GM21576 (cell line): ENCODE measurements at regions not wholly inside any gene's neighbourhood (a gene's known extent, or its start where the extent isn't known, plus 50 kb on each side); places are given as distances from the start of the nearest gene placed in this dataset.

ENCODE experiments used
- ATAC-seq: cut with Tn5 transposase; IDR thresholded peaks from one replicate; pipeline ENCODE4 v1.9.1; 2021; ENCODE audit warnings: mild to moderate bottlenecking, moderate library complexity; ENCODE audit not compliant: unreplicated experiment

DNA sequence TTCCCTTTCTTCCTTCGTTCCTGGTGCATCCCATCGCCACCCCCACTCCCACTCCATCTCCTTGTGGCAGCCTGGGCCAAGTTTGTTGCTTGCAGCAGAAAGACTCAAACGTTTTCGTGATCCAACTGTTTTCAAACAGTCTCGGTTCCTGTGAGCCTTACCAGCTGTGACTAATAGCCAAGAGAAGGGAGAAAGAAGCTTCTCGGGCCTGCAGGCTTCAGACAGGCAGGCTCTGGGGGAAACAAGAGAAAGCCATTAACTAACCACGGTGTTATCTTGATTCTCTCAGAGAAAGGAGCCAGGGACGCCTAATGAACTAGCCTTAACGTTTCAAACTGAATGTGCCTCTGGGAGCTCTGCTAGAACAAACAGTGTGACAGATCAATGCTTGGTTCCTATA lies 742.0 kb downstream of the NR2F2 start:
- ATAC-seq, result no peak

DNA sequence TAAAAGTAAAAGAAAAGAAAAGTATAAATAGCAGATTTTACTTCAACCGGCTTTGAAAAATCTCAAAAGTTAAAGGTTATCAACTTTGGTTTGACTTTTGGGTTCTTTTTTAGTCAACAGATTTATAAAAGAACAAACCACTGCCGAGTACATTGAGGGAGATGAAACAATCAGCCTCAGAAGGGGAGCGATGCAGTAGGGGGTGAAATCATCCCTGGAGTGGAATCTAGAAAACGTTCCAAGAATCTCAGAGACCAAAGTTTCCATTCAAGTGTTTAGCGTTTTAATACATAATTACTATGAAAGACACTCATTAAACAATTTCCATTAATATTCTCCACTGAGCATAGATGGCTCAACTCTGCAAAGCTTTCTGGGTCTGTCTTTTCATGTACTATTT lies 745.5 kb downstream of the NR2F2 start:
- no peak for ATAC-seq

DNA sequence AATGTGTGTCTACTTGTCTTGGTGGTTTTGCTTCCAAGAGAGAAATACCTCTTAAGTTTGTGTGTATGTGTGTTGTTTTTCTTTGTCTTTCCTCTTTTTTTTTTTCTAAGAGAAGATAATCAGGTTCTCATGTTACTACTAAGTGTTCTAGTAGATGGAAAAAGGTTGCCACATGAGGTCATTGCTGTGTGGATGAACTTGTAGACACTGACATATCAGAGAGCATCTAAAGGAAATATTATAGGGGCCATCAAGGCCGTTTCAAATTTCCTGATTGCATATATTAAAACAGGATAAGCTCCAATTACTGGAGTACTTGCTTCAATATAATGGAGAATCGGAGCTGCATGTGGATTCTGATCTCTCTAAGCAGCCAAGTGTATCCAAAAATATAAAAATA lies 747.5 kb downstream of the NR2F2 start:
- no peak for ATAC-seq

DNA sequence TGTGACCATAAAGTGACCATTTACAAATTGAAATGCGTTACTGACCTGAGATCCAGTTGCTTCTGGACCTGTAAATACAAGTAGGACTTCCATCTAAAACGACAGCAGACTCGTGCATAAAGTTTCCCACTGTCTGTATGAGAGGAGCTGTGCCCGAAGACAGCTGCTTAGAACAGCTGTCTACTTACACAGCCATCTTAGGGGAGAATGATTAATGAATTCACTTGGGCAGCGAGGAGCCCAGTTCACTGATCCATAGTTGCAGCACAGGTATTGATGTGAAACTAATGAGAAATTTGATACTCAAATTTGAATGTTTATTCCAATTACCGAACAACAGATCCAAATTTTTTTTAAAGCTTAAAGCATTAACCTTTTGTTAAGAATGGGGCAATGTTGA lies 748.1 kb downstream of the NR2F2 start:
- ATAC-seq, result no peak

DNA sequence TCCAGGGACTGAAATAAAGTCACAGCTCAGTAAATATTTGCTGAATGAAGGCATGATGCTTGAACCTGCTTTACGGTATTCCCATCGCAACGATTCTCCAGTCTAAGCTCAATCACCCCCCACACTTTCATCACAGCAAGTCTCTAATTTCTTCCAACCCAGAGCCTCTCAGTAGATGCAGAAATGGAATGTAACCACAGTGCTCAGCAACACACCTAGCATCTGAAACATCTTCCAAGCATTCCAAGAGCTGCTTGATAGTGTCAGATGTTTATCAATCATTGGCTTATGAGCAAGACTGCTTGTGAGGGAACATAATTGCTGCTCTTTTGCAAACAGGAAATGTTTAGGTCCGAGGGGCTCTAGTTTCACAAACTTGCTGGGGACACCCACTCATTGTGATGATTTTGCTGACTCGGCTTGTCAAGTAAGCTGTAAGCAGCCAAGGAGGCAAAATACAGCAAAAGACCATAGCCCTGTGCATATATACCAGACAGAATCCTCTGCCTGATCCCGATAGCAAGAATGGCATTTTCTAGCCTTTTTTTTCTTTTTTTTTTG lies 751.2 kb downstream of the NR2F2 start:
- no peak for ATAC-seq

DNA sequence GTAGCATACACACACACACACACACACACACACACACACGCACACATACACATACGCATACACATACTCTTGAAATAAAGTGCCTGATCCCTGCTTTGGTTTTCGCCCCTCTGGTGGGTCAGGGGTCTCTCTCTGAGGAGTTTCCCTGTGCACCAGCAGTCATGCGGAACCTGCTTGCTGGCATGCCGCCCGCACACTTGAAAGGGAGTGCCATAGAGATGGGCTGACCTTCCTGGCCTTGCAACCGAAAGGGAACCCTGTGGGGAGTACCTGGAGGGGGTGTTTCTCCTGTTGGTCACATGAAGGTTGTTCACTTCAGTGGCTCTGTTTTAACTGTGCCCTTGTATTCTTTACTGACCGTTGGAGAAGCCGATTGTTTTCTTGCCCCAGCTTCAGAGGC lies 752.3 kb downstream of the NR2F2 start:
- no peak for ATAC-seq

DNA sequence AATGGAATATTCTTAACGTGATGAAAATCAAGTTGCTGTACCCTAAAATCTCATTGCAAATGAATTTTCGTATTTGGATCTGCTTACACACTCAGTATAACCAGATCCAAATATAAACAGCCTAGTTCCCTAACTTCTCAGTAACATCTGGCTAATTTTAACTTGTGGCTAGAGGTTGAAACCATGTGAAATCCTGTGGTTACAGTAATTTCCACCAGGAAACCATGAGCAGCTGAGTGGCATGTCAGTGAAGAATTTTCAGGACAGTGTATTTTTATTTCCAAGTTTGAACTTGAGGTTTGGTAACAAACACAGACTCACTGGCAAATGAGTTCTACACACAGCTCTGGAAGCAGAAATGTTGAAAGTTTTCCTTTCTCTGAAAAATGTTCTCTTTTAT lies 754.1 kb downstream of the NR2F2 start:
- ATAC-seq, result no peak

DNA sequence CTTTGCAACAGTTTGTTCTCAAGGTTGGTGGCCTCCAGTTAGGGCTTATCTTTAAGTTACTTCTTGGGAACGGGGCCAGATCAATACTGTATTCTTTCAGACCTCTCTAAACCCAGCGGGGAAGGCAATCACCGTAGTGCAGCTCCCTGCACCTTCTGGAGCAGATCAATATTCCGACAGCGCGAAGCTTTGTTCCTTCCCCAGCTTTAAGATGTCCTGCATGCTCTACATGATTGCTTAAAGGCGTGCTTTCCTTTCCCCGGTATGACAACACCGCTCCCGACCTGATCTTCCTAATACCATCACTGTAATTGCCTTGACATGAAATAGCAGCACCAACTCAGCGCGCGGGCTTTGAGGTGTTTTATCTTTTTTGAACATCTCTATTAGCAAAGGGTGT lies 755.2 kb downstream of the NR2F2 start:
- no peak for ATAC-seq

DNA sequence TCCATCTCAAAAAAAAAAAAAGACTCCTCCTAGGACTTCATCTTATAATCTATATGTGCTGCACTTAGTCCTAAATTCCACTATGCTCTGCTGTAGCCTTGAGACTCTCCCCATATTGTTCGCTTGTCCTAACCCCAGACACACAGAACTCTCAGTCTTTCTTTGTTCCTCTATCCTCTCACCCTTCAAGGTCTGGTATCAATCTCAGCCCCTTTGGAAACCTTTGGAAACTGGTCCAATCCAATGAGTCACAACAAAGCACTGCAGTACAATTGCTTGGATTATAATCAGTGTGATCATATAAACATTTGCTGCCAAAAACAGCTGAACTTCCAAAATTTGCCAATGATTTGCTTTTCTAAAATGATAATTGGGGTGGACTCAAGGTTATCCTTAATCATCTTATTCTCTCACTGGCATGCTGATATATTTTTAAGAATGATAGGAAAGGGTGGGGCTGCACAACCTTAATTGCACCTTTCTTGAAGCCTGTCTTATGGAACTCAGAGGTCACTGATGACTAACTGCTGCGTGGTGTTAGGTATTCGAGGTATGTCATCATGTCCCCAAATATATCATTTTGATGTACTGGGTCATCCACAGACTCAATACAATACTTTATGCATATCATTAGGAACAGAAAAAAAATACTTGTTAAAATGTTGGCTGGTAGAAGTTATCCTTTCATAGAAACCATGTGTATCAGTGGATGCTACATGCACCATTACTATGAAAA lies 756.7 kb downstream of the NR2F2 start:
- no peak for ATAC-seq

DNA sequence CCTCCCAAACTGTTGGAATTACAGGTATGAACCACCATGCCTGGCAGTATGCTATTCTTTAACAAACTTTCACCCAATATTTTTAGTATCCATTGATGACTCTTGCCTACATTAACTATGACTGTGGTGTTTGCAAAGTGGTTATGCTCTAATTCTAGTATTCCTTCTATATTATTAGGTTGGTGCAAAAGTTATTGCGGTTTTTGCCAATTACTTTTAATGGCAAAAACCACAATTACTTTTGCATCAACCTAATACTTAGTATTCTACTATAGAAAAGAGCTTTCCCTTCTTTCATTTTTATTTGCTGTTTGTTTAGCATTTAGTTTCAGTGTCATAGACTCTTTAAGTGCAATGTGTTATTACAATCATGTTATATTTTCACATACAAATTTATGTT lies 760.6 kb downstream of the NR2F2 start:
- ATAC-seq, result no peak

DNA sequence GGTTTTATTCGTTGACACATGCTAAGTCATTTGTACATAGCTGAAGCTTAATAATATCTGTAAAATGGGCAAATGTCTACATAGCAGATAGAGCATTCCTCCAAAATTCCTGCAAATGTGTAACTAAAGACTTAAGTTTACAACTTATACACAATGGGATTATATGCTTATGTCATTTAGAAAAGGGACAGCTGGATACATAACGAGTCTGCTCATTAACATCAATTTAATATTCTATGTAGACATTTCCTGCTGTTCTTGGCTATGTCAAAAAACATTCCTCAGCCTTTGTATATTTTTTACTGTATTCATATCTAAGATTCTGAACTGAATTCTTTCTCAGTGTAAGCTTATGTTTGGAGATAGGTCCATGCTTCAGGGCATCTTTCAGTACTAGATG lies 762.2 kb downstream of the NR2F2 start:
- ATAC-seq, result no peak

DNA sequence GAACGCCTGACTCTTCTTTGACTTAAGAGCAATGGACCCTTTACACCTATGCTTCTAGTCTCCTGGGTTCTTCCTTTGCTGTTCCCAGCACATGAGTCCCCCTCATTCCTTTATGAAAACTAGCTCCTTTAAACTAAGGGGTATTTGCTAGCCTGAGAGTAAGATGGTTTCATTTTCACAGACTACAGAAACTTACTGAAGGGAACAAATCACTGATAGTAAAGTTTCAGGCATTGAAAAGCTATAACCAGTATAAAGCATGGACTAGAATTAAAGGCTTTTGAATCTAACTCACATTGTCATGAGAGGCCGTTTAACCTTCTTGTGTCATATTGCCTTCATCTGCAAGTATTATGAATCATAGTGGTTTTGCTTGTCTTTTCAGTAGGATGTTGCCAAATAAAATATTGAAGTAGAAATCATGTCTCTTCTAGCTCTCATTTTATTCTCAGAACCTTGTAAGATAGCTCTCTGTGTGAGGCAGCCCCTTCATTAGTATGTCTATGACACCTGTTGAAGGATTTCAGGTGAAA lies 765.9 kb downstream of the NR2F2 start:
- no peak for ATAC-seq

DNA sequence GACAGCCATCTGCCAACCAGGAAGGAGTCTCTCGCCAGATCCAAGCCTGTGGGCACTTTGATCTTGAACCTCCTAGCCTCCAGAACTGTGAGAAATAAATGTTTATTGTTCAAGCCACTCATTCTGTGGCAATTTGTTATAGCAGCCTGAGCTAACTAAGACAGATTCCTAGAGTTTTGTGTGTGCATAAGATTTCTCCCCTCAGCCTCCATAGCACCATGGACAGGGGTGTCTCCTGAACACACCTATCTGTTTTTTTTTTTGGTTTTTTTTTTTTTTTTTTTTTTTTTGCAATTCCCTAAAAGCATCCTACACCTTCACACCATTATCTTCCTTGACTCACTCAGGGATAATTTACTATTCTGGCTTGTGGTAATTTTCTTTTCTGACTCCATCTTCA lies 768.5 kb downstream of the NR2F2 start:
- no peak for ATAC-seq

DNA sequence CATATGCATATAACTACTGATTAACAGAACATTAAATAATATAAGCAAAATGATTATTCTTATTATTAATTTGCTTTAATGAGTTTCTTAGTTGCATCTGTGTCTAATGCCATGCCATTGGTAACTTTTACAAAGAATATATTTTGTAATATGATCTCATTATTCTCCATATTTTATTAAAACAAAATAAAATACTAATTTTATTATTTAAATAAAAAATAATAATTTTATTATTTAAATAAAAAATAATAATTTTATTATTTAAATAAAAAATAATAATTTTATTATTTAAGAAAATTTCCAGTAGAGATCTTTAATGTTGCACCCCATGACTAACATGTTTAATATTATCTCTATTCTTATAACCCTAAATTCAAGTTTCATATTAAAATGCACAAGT lies 771.1 kb downstream of the NR2F2 start:
- ATAC-seq, result no peak

DNA sequence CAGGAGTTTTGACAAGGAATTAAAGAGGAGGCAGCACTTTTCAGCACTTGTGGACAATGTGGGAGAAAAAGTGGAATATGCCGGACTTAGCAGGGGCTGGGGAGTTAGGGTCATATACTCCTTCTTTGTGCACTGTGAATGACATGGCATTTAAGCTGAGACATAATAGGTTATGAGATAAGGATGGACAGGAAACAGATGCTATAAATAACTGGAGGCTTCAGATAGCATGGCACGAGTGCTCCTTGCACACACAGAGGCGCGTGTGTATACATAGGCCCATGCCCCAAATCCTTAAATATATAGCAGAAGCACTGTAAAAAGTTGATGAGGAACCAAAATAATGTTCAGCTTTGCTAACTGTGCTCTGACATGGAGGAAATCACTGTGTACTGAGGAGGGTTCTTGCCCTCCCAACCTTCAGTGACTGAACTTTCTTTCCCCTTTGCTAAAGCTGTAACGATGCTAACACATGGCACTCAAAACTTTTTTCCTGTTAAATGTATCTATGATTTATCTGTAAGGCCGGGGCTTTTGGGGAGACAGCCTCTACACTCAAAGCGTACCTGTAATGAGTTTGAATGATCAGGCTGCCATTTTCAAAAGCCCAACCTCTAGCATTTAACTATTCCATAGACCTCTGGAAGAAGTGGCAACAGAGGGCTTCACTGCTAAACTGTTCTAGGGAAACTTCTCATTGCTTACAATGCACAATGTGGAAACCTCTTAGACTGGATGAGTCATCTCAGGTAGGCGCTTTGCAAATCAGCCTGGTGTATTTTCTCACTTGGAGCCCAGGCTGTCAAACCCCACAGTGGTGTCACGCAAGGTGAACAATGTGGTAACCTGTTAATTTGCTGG lies 784.6 kb downstream of the NR2F2 start:
- no peak for ATAC-seq

DNA sequence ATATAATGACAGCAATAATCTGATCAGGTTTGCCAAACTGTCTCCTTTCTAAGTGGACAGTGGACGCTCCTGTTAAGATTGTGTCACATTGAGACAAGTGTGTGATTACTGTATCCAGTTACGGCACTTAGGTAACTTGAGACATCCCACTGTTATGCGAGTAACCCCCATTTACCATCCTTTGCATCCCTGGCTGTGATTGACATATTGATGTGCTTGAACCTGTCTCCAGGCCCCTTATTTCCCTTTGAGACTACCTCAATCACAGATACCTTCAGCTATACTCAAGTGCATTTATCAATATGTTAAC lies 785.2 kb downstream of the NR2F2 start:
- no peak for ATAC-seq

DNA sequence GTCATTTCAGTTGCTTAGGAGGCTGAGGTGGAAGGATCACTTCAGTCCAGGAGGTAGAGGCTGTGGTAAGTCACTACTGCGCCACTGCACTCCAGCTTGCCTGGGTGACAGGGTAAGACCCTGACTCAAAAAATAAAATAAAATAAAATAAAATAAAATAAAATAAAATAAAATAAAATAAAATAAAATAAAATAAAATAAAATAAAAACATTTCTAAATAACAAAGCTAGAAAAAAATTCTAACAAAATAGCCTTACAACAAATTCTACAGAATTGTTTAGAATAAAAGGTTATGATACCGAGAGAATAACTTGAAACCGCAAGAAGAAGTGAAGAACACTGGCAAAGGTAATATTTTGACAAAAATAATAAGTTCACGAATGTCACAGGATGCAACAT lies 794.3 kb downstream of the NR2F2 start:
- no peak for ATAC-seq

DNA sequence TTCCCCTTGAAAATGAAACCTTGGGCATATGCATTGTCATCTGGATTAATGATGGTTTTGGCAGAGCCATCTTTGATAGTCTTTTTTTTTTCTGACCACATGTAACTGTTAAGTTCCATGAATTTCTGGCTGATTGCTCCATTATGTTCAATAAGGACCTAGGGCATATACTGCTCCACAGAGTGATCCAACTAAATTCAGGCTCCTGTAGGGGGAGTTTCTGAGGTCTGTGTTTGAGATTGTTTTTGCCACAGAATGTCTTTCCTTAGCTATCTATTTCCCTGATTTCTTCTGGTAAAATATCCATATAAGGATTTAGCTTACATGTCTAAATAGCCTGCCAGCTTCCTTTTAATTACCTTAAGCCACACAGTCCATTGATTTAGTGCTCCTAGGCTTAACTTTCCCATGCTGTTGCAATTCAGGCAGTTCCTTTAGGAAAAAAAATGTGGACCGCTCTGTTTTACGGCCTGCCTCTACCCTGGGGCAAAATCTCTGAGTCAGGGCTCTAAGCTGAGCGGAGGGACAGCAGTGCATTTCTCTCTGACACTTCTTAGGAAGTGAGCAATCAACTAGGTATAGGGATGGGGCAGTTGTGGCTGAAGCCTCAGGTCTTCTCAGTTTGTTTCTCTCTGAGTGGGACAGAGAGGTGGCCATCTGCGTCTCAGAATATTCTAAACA lies 796.2 kb downstream of the NR2F2 start:
- ATAC-seq, result no peak

DNA sequence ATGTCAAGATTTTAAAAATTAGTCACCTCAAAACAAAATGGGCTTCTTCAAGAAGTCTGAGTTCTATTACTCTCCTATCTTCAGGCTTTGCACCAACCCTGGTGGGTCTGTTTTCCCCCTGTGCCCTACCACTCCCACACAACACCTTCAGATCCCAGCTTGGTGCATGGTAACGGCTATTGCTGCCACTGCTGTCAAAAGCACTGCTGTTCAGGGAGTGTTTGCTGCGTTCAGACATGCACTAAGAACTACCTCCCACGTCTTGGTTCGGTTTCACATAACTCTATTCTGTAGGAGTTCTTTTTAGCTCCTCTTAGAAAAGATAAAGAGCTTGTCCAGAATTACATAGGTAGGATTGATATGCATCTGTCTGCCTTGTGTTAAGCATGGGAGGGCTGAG lies 799.2 kb downstream of the NR2F2 start:
- ATAC-seq, result no peak

DNA sequence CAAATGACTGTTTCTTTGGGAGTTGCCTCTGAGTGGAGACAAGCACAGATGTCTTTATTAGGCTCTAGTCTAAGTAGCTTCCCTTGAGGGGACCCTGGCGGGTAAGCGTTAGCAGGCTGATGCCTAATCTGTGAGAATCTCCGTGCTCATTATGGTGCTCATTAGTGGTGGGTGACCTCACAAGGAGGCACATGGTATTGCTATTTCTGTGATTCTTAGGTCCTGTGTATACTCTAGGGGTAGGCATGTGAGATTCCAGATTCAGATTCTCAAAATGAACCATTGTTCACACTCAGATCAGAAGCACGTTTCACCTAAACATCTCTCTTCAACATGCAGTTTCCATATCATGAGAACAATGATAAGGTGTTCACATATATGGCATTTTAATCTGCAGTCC lies 809.7 kb downstream of the NR2F2 start:
- ATAC-seq, result no peak

DNA sequence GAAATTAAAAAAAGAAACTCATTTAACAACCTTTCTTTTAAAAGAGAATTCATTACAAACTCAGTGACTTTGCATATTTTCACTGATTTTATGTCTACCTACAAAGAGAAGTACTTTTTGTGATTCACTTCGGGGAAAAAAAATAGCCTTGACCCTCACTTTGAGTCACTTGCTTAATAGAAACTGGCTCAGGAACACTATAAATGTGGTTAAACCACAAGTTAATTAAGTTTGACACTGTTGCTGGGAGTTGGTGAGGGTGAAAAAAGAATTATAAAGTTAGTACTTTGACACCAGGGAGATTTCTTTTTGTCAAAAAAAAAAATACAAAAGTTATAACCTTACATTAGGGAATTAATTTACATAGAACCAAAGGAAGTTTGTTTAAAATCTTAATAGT lies 810.9 kb downstream of the NR2F2 start:
- ATAC-seq, result no peak

DNA sequence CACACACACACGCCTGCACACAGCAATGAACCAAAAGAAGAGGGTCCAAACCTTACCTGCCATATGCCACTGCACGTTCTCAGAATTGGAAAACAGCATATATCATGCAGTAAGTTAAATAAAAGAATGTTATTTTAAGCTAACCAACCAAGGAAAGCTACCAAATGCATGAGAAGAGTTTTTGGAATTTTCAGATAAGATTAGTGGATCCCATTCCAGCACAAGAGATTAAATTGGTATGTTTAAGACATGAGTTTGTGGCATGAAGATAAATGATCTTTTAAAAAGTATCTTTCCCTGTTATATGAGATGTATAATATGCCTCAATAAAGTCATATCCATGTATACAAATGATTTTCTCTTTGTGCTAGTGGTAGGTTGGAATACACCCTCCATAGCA lies 811.4 kb downstream of the NR2F2 start:
- ATAC-seq, result no peak
